Endometrium (tissue), 2 donors: ENCODE measurements at regions not wholly inside any gene's neighbourhood (a gene's known extent, or its start where the extent isn't known, plus 50 kb on each side); places are given as distances from the start of the nearest gene placed in this dataset.
"Not testable (repeated sequence)": the region's sequence is repeated elsewhere in the genome, so short reads cannot be mapped to it uniquely, and the experiment has no call there.

Source experiments
- FAIRE-seq: peaks from 2 replicates; lab custom pipeline; 2012; peaks lifted over from hg19 to GRCh38; lab: Jason Lieb, UNC
- donor health status: control.
- donor health status: control.

DNA sequence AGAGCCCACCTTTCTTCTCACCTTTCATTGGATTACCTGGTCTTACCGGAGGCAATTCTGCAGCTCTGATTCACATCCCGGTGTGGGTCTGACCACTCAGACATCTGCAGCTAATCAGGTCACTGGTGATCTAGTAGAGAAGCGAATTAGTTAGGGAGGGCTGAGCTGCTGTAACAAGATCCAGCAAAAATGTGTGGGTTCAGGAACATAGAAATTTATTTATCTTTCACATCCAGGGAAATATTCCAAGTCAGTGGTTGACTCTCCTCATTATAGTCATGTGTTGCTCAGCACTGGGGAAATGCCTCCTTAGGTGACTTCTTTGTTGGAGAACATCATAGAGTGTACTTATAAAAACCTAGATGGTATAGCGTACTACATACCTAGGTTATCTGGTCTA is 218.7 kb upstream of the PELI2 start:
- FAIRE-seq = no peak

- no peak for FAIRE-seq
These were observed 217.5 kb upstream of the PELI2 start for GRCh38 chr14:55900749-55901148.

GRCh38 chr14:55901291-55901690 is 216.9 kb upstream of the PELI2 start:
- no peak for FAIRE-seq

- no peak for FAIRE-seq
These were observed 216.0 kb upstream of the PELI2 start for GRCh38 chr14:55902241-55902640.

DNA sequence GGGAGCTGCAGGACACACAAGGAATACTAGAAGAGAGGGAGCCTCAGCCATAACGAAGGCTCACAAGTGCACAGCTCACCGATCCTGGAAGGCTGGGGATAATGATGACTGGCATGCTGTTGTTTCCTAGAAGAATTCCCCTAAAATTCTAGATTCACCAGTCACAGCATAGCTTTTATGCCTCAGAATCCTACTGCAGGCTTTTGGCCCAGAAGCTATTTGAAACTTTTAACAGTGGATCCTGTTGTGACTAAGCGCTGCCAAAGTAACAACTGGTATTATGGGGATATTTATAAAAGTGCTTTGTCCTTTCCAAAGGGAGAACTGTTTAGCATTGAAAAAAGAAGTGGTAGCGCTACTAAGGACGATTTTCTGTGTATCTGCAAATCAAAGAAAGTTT is 214.1 kb upstream of the PELI2 start:
- no peak for FAIRE-seq

DNA sequence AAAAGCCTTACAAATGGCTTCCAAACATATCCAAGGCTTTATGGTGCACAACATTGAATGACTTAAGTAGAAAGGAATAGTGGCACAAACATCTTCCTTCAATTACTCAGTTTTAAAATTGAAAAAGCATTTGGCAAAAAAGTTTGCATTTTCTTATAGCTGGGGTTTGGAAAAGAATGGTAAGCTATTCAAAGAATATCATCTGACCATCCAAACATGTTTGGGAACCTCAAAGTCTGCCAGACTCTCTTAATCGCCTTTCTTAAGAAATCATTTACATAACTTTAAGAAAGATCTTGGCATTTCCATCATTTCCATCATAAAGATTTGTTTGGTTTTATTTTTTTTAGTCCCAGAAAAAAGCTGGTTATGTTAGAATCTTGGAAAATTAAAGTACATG is 210.1 kb upstream of the PELI2 start:
- no peak for FAIRE-seq

GRCh38 chr14:55909879-55910278 is 208.3 kb upstream of the PELI2 start:
- no peak for FAIRE-seq

GRCh38 chr14:55910601-55911243 is 207.5 kb upstream of the PELI2 start:
- FAIRE-seq = no peak

DNA sequence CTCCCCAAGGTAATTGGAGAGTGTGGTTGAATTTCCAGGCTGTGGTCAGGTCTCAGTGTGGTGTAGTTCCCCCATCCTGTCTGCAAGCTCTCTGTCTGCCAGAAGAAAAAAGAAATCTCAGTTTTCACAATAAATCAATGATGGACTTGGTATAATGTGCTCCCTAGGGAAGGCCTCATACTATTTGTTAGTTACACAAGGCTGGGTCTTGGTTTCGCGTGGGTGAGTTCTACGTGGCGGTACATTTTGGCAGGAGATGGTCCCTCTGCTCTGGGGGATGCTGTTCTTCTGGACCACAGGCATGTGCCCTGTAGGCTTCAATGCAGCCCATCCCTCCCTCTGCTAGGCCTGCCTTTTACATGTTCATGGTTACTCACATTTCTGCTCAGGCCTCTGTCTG is 206.4 kb upstream of the PELI2 start:
- no peak for FAIRE-seq

- FAIRE-seq = no peak
These were observed 205.9 kb upstream of the PELI2 start for GRCh38 chr14:55912344-55912743.

DNA sequence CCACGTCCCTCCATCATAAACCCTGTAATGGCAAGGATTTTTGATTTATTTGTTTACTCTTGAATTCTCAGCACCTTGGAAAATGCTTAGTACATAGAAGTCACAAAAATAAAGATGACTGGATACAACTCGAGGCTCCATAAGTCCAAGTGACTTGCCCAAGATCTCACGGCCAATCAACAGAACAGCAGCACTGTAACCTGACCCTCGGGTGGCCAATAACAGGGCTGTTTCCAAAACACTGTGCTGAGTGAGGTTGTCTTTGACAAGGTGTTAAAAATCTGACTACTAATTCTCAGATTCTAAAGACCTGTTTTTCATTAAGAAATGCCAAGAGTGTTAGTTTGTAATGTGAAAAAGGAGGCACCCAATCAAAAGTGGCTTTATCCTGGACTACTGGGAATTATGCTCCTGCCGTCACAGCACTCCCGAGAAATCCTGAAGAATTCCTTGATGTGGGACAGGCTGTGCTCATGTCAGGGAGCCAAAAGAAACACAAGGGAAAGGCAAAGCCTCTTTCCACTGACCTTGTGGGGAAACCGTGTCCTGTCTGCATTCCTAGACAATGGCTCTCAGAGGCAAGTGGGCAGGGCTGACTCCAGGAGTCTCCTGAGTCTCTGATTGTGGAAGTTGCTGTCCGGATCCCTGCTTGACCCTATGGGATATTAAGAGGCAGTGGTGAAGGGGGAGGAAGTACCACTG is 204.7 kb upstream of the PELI2 start:
- no peak for FAIRE-seq

DNA sequence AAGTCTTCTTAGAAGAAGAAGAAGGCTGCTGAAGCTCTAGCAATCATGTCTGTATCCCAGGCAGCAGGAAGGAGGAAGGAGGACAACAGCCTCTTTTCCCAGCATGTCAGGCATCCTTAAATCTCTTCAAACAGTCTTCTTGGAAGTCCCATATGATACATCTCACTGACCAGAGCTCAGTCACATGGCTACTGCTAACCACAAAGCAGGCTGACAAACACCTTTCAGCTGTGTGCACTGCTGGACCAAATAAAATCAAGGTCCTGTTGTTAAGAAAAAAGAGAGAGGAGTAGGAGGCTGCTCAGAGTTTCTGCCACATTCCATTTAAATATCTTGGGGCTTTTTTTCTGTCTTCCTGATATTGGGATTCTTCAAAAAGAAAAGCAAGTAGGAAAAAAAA is 203.4 kb upstream of the PELI2 start:
- no peak for FAIRE-seq

DNA sequence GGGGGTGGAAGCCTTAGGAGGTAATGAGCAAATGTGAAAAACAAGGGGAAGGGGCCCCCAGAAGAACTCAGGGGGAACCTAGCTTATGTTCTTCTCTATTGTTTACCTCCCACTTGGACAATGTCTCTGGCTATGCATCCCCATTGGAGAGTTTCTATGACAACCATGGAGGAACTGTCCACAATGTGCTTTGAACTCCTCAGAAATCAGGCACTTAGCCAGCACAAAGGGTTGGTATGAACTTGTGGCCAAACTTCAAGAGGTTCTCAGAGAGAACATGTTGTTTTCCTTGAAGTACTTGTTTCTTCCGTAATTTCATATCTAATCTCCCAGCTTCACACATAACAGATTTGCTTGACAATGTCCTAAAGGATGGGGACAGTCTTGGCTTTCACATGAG is 202.8 kb upstream of the PELI2 start:
- no peak for FAIRE-seq

DNA sequence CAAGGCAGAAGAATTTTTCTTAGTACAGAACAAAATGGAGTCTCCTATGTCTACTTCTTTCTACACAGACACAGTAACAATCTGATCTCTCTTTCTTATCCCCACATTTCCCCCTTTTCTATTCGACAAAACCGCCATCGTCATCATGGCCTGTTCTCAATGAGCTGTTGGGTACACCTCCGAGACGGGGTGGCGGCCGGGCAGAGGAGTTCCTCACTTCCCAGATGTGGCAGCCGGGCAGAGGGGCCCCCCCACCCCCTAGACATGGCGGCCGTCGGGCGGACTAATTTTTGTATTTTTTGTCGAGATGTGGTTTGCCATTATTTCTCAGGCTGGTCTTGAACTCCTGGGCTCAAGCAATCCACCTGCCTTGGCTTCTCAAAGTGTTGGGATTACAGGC is 198.4 kb upstream of the PELI2 start:
- FAIRE-seq = not testable (repeated sequence)

- no peak for FAIRE-seq
These were observed 196.7 kb upstream of the PELI2 start for GRCh38 chr14:55921511-55921910.

DNA sequence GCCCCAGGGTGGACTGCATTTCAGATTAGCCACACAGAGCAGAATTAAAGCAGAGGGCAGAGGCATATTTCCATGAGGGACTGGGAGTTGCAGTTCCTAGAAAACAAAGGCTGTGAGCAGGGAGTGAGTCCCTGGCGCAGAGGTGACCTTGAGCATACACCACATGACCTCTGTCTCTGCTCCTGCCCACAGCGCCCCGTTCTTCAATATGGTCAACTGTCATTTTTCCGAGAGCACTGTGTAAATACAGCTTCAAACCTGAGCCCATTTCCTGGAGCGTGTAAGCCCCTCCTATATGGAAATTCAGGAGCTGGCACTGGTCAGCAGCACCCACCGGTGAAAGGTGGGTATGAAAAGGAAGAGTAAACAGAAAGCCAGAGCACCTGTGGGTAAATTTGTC is 192.2 kb upstream of the PELI2 start:
- no peak for FAIRE-seq

GRCh38 chr14:55927028-55927427 is 191.2 kb upstream of the PELI2 start:
- no peak for FAIRE-seq

DNA sequence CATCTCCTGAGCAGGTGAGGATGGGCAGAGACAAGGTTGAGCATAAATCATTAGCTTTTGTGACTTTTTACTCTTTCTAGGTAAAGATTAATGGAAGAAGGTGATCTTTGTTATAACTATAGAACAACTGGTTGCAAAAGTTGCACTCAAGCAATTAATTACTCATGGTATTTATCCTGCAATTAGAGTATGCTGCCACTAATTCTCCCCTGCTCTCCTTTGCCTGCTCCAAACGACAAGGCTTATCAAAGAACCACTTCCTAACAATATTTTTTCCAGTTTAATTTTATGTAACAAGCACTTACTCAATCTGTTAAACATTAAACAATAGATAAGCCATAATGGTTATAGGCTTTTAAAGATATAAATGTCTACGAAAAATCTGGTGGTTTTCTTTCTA is 189.9 kb upstream of the PELI2 start:
- FAIRE-seq = no peak

DNA sequence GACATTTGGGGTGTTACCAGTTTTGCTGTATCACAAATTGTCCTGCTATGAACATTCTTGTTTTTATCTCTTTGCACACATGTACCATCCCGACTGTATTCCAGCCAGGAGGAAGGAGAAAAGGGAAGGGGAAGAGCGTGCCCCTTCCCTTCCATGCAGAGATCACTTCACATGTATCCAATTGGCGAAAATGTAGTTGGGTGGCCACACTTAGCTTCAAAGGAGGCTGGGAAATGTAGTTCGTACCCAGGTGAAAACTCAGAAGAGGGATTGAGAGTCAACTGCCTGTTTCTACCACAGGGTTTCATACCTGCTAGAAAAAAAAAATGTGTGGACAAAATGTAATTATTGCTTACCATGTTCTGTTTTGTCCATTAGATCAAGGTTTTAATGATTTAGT is 189.1 kb upstream of the PELI2 start:
- no peak for FAIRE-seq

- FAIRE-seq = no peak
These were observed 188.0 kb upstream of the PELI2 start for GRCh38 chr14:55930016-55930784.

GRCh38 chr14:55936691-55937090 is 181.5 kb upstream of the PELI2 start:
- no peak for FAIRE-seq

- no peak for FAIRE-seq
These were observed 179.9 kb upstream of the PELI2 start for GRCh38 chr14:55938249-55938791.

DNA sequence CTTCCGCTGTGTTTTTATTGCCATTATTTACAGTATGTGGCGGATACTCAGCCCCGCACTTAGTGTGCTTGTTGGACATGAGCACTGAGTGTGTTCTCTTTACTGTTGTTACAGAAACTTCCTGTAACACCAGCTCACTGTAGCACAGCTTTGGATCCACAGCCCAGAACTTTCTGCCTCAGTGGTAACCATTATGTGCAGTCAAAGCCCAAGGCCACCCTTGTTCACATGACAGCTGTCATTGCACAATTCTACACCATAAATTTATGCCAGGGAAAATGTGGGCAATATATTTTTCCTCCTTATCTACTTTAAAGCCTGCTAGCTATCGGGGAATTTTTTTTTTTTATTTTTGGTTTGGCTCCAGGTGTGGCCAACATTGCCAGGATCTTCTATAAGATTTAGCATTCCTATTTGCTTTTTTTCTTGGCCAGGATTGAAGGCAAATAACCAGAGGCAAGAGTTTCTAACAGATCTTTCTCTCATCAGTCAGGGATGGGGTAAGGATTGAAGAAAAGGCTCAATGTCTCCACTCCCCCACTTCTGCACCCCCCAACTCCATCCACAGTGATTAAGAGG is 176.0 kb upstream of the PELI2 start:
- no peak for FAIRE-seq
